Body of pancreas (tissue), 4 donors: ENCODE measurements at regions not wholly inside any gene's neighbourhood (a gene's known extent, or its start where the extent isn't known, plus 50 kb on each side); places are given as distances from the start of the nearest gene placed in this dataset.

Source experiments
- ATAC-seq: fragments of 150-250 bp; one replicate; pipeline ENCODE4 v1.9.1; 2016
- DNase-seq, 4 donors: peaks; one replicate each; pipeline ENCODE4 v3.0.0-alpha.2; 2019
- H3K27ac ChIP-seq, 4 donors: fragments of 200-600 bp; sonication (generic); 1 replicate in 3 of 4; 2 replicates in 1 of 4; pipeline versions ENCODE4 v1.5.1 to v1.6.1; 2016 to 2019; ENCODE audit warnings: mild to moderate bottlenecking in 1 of 4, mixed read lengths in 1 of 4, moderate library complexity in 1 of 4
- H3K27me3 ChIP-seq, 2 donors: fragments of 200-600 bp; sonication (generic); one replicate each; pipeline ENCODE4 v1.6.0; 2016; ENCODE audit warnings: mild to moderate bottlenecking in 1 of 2
- H3K36me3 ChIP-seq, 2 donors: fragments of 200-600 bp; sonication (generic); replicated peaks in 1 of 2; 2 replicates each; pipeline ENCODE4 v1.5.1; 2016; ENCODE audit warnings: low read depth in 2 of 2; ENCODE audit not compliant: insufficient read depth in 1 of 2
- H3K4me1 ChIP-seq: fragments of 200-600 bp; sonication (generic); one replicate; pipeline ENCODE4 v1.6.0; 2016
- H3K4me3 ChIP-seq, 2 donors: fragments of 200-600 bp; sonication (generic); 1 replicate in 1 of 2; 2 replicates in 1 of 2; pipeline ENCODE4 v1.5.1; 2016 to 2019
- H3K9me3 ChIP-seq, 3 donors: fragments of 200-600 bp; sonication (generic); 1 replicate in 2 of 3; 2 replicates in 1 of 3; pipeline ENCODE4 v1.5.1; 2016
- POLR2A ChIP-seq, 3 donors: fragments of 450-650 bp; IDR thresholded peaks; one replicate each; pipeline ENCODE4 v1.6.1; 2016; ENCODE audit warnings: antibody characterized with exemption in 3 of 3, mild to moderate bottlenecking in 2 of 3
- WGBS, 2 donors: methylation state at CpG; one replicate each; pipeline ENCODE4 v1.1.5; 2017; 5-methylcytosine and 5-hydroxymethylcytosine counted together
- intact Hi-C: fragments of 100-400 bp; cut with DNase I; formaldehyde crosslinking; loops from one replicate; pipeline ENCODE4 v1.15.1; 2023
- TF ChIP-seq, protein P1 (sequence below), 7 experiments: fragments of 450-650 bp in 4 of 7; fragments of 200-600 bp in 3 of 7; sonication (generic) in 3 of 7; IDR thresholded peaks; one replicate each; pipeline ENCODE4 v1.5.1; 2016 to 2019; ENCODE audit warnings: antibody characterized with exemption in 7 of 7

DNA sequence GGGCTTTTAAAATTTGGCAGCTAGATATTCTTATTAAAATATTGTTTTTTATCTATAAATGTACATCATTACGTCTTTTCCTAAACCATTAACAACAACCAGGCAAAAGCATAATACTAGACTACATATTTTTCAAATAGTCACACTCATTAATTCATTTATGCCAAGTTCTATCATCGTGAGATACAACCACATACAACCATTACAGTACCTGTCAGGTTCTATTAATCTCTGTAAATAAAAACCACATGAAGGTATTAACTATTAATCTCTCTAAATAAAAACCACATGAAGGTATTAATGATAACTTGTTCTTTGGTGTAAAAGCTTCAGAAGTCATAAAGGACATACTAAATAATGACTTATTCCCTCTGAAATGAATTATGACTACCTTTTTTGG is 432.7 kb downstream of the TMX3 start:
- ATAC-seq (no peak), DNase-seq (no peak)
- H3K27ac ChIP-seq, result no peak overlapping the region
- no peaks in the 10 kb centered on the region for H3K9me3 ChIP-seq
- H3K4me3 ChIP-seq, result no peak overlapping the region
- H3K4me1 ChIP-seq, result no peaks in the 10 kb centered on the region
- intact Hi-C loops, result no loop called here
- TF ChIP-seq POLR2A (IDR thresholded peaks at IDR 0.05), result no peak
- TF ChIP-seq, protein P1, sequence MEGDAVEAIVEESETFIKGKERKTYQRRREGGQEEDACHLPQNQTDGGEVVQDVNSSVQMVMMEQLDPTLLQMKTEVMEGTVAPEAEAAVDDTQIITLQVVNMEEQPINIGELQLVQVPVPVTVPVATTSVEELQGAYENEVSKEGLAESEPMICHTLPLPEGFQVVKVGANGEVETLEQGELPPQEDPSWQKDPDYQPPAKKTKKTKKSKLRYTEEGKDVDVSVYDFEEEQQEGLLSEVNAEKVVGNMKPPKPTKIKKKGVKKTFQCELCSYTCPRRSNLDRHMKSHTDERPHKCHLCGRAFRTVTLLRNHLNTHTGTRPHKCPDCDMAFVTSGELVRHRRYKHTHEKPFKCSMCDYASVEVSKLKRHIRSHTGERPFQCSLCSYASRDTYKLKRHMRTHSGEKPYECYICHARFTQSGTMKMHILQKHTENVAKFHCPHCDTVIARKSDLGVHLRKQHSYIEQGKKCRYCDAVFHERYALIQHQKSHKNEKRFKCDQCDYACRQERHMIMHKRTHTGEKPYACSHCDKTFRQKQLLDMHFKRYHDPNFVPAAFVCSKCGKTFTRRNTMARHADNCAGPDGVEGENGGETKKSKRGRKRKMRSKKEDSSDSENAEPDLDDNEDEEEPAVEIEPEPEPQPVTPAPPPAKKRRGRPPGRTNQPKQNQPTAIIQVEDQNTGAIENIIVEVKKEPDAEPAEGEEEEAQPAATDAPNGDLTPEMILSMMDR (IDR thresholded peaks at IDR 0.05), result no peak
- H3K36me3 ChIP-seq, result no peaks in the 10 kb centered on the region
- WGBS, 2 donors, result 41% methylated on average over 2 of the region's 2 CpGs
- H3K27me3 ChIP-seq, result no peaks in the 10 kb centered on the region

DNA sequence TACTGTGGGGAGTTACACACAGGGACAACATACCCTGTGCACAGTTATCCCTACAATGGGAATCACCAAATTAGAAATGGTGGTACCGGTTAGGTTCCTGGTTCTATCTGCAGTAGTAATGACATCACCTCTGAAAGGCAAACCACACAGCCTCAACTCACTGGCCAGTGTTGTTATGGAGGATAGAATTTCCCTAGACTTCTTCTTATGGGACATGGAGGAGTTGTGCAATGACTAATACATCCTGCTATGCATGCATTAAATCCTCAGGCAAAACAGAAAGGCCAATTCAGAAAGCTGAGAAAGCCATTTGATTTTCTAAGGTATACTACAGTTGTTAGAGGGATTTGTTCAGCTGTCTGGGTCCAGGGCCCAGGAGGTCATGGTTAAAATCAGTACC is 439.3 kb downstream of the TMX3 start:
- intact Hi-C loops, result no loop called here
- H3K4me1 ChIP-seq, result no peaks in the 10 kb centered on the region
- no peak overlapping the region for H3K27ac ChIP-seq
- no peak for DNase-seq
- TF ChIP-seq POLR2A (IDR thresholded peaks at IDR 0.05), result no peak
- TF ChIP-seq, protein P1 (IDR thresholded peaks at IDR 0.05), result no peak
- no peaks in the 10 kb centered on the region for H3K9me3 ChIP-seq
- no peaks in the 10 kb centered on the region for H3K36me3 ChIP-seq
- H3K4me3 ChIP-seq, result no peak overlapping the region
- H3K27me3 ChIP-seq, result no peaks in the 10 kb centered on the region
- WGBS, 2 donors, result 89 to 92% methylated on average over 1 of the region's 1 CpG
- no peak for ATAC-seq

DNA sequence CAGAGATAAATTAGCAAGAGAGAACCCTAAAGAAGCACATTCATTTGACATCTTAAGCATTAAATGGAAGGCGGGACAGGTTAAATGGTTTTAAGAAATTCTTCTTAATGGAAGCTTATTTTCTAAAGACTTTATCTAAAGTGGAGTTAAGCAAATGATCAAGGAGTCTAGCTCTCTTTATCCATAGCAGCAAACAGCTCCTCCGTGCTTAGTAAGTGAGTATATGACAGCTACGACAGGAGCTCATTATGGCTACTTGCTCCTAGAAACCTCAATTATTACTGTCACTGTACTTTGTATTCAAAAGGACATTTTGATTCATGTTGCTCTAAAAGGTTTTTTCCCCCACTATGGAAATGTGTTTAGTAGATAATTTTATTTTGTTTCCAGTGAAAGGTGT is 444.9 kb downstream of the TMX3 start:
- no peaks in the 10 kb centered on the region for H3K4me1 ChIP-seq
- WGBS, 2 donors, result 63 to 75% methylated on average over 3 of the region's 3 CpGs

GRCh38 chr18:68267583-68267982 is 447.3 kb downstream of the TMX3 start:
- no peaks in the 10 kb centered on the region for H3K4me1 ChIP-seq
- no peak overlapping the region for H3K4me3 ChIP-seq
- TF ChIP-seq, protein P1 (IDR thresholded peaks at IDR 0.05), result no peak
- no peak for TF ChIP-seq POLR2A (IDR thresholded peaks at IDR 0.05)
- no peak for DNase-seq
- ATAC-seq, result no peak
- H3K9me3 ChIP-seq, result no peaks in the 10 kb centered on the region
- intact Hi-C loops, result no loop called here
- no peak overlapping the region for H3K27ac ChIP-seq
- no peaks in the 10 kb centered on the region for H3K36me3 ChIP-seq
- no peaks in the 10 kb centered on the region for H3K27me3 ChIP-seq

More for the DNA sequence above, 444.9 kb downstream of the TMX3 start:
- intact Hi-C loops, result no loop called here
- Histone ChIP-seq H3K27me3 (no peaks in the 10 kb centered on the region), H3K9me3 (no peaks in the 10 kb centered on the region), H3K4me3 (no peak overlapping the region), H3K36me3 (no peaks in the 10 kb centered on the region), H3K27ac (no peak overlapping the region)
- no peak for TF ChIP-seq POLR2A (IDR thresholded peaks at IDR 0.05)
- TF ChIP-seq, protein P1 (IDR thresholded peaks at IDR 0.05), result no peak
- no peak for DNase-seq
- ATAC-seq, result no peak

DNA sequence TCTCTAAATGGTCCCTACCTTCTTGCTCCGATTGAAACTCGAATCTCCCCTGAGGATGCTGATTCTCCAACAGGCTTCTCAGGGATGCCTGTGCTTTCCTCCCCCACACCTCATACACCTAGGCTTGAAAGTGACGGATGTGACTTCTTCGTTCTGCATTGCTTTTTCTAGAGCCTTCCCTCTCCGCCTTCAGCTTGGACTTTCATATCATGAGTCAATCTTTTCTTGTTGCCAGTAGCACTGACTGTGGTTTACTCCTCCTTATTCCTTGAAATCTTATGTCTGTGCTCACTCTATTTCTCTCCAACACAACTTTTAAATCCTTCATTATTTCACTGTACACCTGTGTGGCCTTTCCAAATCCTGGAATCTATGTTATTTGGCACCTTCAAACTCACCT is 451.4 kb downstream of the TMX3 start:
- ATAC-seq, result no peak
- intact Hi-C loops, result no loop called here
- Histone ChIP-seq H3K36me3 (no peaks in the 10 kb centered on the region), H3K9me3 (no peaks in the 10 kb centered on the region), H3K27me3 (no peaks in the 10 kb centered on the region), H3K27ac (no peak overlapping the region), H3K4me3 (no peak overlapping the region), H3K4me1 (no peaks in the 10 kb centered on the region)
- no peak for DNase-seq
- TF ChIP-seq, protein P1 (IDR thresholded peaks at IDR 0.05), result no peak
- TF ChIP-seq POLR2A (IDR thresholded peaks at IDR 0.05), result no peak
- WGBS, 2 donors, result 51 to 61% methylated on average over 5 of the region's 5 CpGs
